Caco-2 (cell line): ENCODE measurements at regions not wholly inside any gene's neighbourhood (a gene's known extent, or its start where the extent isn't known, plus 50 kb on each side); places are given as distances from the start of the nearest gene placed in this dataset.

Source experiments
- BruUV-seq: library from RNA; stranded (reverse); fragments of 400-500 nt; replicated peaks from 2 replicates; lab custom pipeline; 2021; lab: Mats Ljungman, UMichigan
- CTCF ChIA-PET: fragments of 300-600 bp; sonication (Branson Sonifier 250); formaldehyde crosslinking; loops from one replicate; lab custom pipeline; 2022; ENCODE audit warnings: antibody characterized with exemption; lab: Charles Lee
- POLR2A ChIA-PET: fragments of 300-600 bp; sonication (Branson Sonifier 250); formaldehyde crosslinking; loops from one replicate; lab custom pipeline; 2022; ENCODE audit warnings: antibody characterized with exemption; lab: Charles Lee
- DNase-seq, 2 experiments: peaks; one replicate each; pipeline versions ENCODE4 v3.0.0 to v3.0.0-alpha.2; 2020 to 2022
- H3K27me3 ChIP-seq: replicated peaks from 2 replicates; pipeline ENCODE4 v1.6.0; 2011; ENCODE audit warnings: low read length; ENCODE audit not compliant: control insufficient read depth, insufficient read depth
- H3K36me3 ChIP-seq: 2 replicates; pipeline ENCODE4 v1.5.1; 2011; ENCODE audit warnings: low read length; ENCODE audit not compliant: control insufficient read depth, insufficient read depth
- H3K4me1 ChIP-seq: fragments of 250-450 bp; sonication (Bioruptor Pico); 2 replicates; pipeline ENCODE4 v1.5.1; 2020; ENCODE audit warnings: mild to moderate bottlenecking
- H3K4me3 ChIP-seq: 2 replicates; pipeline ENCODE4 v1.5.1; 2011; ENCODE audit warnings: low read depth, mild to moderate bottlenecking, control low read depth, low read length
- H3K9me3 ChIP-seq: fragments of 250-450 bp; sonication (Bioruptor Pico); 2 replicates; pipeline ENCODE4 v1.5.1; 2020; ENCODE audit warnings: mild to moderate bottlenecking, moderate library complexity
- H3K27ac Mint-ChIP-seq: one replicate; pipeline ENCODE4 v1.8.0; 2022; ENCODE audit warnings: mixed read lengths; ENCODE audit not compliant: unreplicated experiment
- H3K27me3 Mint-ChIP-seq: one replicate; pipeline ENCODE4 v1.8.0; 2022; ENCODE audit warnings: mixed read lengths; ENCODE audit not compliant: insufficient read depth, unreplicated experiment
- H3K36me3 Mint-ChIP-seq: one replicate; pipeline ENCODE4 v1.8.0; 2022; ENCODE audit warnings: mild to moderate bottlenecking, mixed read lengths; ENCODE audit not compliant: insufficient read depth, unreplicated experiment
- H3K4me1 Mint-ChIP-seq: one replicate; pipeline ENCODE4 v1.8.0; 2022; ENCODE audit warnings: low read depth, mixed read lengths; ENCODE audit not compliant: unreplicated experiment
- H3K4me3 Mint-ChIP-seq: one replicate; pipeline ENCODE4 v1.8.0; 2022; ENCODE audit warnings: mild to moderate bottlenecking, moderate library complexity, mixed read lengths; ENCODE audit not compliant: unreplicated experiment
- H3K9me3 Mint-ChIP-seq: one replicate; pipeline ENCODE4 v1.8.0; 2022; ENCODE audit warnings: mixed read lengths; ENCODE audit not compliant: unreplicated experiment
- intact Hi-C: fragments of 100-400 bp; cut with micrococcal nuclease; formaldehyde crosslinking; loops from one replicate; pipeline ENCODE4 v1.10.0; 2022; ENCODE audit not compliant: unreplicated experiment
- TF ChIP-seq, protein P1 (sequence below), 2 experiments: fragments of 200-600 bp in 1 of 2; IDR thresholded peaks; 1 replicate in 1 of 2; 2 replicates in 1 of 2; pipeline versions ENCODE4 v1.5.1 to v1.8.0; 2011 to 2022; ENCODE audit warnings: antibody characterized with exemption in 1 of 2, control low read depth in 1 of 2, inconsistent platforms in 1 of 2, low read depth in 1 of 2, low read length in 1 of 2, mild to moderate bottlenecking in 1 of 2, moderate library complexity in 1 of 2; ENCODE audit not compliant: insufficient read depth in 1 of 2, severe bottlenecking in 1 of 2, unreplicated experiment in 1 of 2

GRCh38 chr13:58611117-58611516 is 979.6 kb downstream of the PCDH17 start:
- Histone ChIP-seq H3K36me3 (no peaks in the 10 kb centered on the region), H3K4me1 (no peaks in the 10 kb centered on the region), H3K27me3 (no peaks in the 10 kb centered on the region), H3K9me3 (no peaks in the 10 kb centered on the region), H3K4me3 (no peak overlapping the region)
- Mint-ChIP-seq H3K27me3 (peaks cover 4% of the 10 kb centered on the region), H3K36me3 (no peaks in the 10 kb centered on the region), H3K9me3 (peaks cover 18% of the 10 kb centered on the region), H3K27ac (no peak overlapping the region), H3K4me3 (no peak overlapping the region), H3K4me1 (no peaks in the 10 kb centered on the region)
- TF ChIP-seq, protein P1, sequence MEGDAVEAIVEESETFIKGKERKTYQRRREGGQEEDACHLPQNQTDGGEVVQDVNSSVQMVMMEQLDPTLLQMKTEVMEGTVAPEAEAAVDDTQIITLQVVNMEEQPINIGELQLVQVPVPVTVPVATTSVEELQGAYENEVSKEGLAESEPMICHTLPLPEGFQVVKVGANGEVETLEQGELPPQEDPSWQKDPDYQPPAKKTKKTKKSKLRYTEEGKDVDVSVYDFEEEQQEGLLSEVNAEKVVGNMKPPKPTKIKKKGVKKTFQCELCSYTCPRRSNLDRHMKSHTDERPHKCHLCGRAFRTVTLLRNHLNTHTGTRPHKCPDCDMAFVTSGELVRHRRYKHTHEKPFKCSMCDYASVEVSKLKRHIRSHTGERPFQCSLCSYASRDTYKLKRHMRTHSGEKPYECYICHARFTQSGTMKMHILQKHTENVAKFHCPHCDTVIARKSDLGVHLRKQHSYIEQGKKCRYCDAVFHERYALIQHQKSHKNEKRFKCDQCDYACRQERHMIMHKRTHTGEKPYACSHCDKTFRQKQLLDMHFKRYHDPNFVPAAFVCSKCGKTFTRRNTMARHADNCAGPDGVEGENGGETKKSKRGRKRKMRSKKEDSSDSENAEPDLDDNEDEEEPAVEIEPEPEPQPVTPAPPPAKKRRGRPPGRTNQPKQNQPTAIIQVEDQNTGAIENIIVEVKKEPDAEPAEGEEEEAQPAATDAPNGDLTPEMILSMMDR (IDR thresholded peaks at IDR 0.05; ENCODE audit: insufficient read depth in 1 of 2, low read depth in 1 of 2, low read length in 1 of 2, severe bottlenecking in 1 of 2, unreplicated experiment in 1 of 2) = no peak
- DNase-seq = no peak
- POLR2A ChIA-PET = no interaction called here
- CTCF ChIA-PET = no interaction called here
- no TSS peak for BruUV-seq
- intact Hi-C loops = no loop called here

DNA sequence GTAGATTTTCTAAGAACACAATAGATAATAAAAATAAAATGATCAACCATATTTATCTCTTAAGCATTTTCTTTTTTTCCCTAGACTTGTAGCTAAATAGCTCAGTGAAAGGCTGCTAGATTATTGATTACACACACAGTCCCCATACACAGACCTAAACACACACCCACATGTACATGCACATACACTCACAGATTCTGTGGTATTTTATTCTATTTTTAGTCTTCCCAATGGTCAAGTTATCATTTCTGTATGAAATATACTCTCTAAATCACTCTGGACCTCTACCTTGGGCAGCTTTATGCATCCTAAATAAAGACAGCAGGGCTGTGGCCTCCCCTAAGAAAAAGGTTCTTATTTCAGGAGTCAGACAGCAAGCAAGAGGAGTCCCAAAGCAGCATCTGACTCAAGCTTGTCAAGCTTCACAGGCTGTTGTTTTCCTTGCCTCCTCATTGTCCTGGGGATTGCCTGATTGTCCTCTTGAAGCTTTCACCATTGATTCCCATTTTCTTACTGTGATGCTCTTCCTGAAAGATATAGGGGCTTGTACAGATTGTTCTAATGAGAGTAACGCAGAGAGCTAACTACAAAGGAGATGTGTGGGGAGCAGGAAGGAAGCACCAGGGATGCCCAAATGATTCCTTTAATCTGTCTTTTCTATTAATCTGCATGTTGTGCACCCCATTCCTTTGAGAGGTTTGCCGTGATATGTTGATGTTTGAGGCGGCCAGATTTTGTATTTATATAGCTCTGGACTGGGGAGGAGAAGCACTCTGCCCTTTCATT is 986.5 kb downstream of the PCDH17 start:
- CTCF ChIA-PET = interaction anchor here (0.5 kb wide), 1 partner anchor 930 kb away, joined by 4 read pairs; no protein-coding TSS in a partner anchor
- H3K36me3 Mint-ChIP-seq = no peaks in the 10 kb centered on the region
- intact Hi-C loops = no loop called here

GRCh38 chr13:58619396-58620113 is 988.0 kb downstream of the PCDH17 start:
- Histone ChIP-seq H3K36me3 (no peaks in the 10 kb centered on the region), H3K4me3 (no peak overlapping the region), H3K4me1 (no peaks in the 10 kb centered on the region), H3K27me3 (no peaks in the 10 kb centered on the region), H3K9me3 (no peaks in the 10 kb centered on the region)
- intact Hi-C loops = no loop called here
- no peak overlapping the region for H3K4me3 Mint-ChIP-seq
- H3K4me1 Mint-ChIP-seq = peaks cover 9% of the 10 kb centered on the region
- no peak for DNase-seq
- H3K9me3 Mint-ChIP-seq = no peaks in the 10 kb centered on the region
- H3K36me3 Mint-ChIP-seq = no peaks in the 10 kb centered on the region
- TF ChIP-seq, protein P1 (IDR thresholded peaks at IDR 0.05; ENCODE audit: insufficient read depth in 1 of 2, low read depth in 1 of 2, low read length in 1 of 2, severe bottlenecking in 1 of 2, unreplicated experiment in 1 of 2) = no peak
- H3K27ac Mint-ChIP-seq = no peak overlapping the region
- ChIA-PET CTCF (no interaction called here), POLR2A (no interaction called here)
- no peaks in the 10 kb centered on the region for H3K27me3 Mint-ChIP-seq
- no TSS peak for BruUV-seq

More for the DNA sequence above, 986.5 kb downstream of the PCDH17 start:
- Histone ChIP-seq H3K9me3 (no peaks in the 10 kb centered on the region), H3K36me3 (no peaks in the 10 kb centered on the region), H3K27me3 (no peaks in the 10 kb centered on the region), H3K4me3 (no peak overlapping the region), H3K4me1 (no peaks in the 10 kb centered on the region)
- Mint-ChIP-seq H3K9me3 (peaks cover under 1% of the 10 kb centered on the region), H3K27me3 (peaks cover 4% of the 10 kb centered on the region), H3K27ac (no peak overlapping the region), H3K4me1 (peaks cover 9% of the 10 kb centered on the region), H3K4me3 (no peak overlapping the region)
- no peak for DNase-seq
- no TSS peak for BruUV-seq
- POLR2A ChIA-PET = no interaction called here
- TF ChIP-seq, protein P1 (IDR thresholded peaks at IDR 0.05; ENCODE audit: insufficient read depth in 1 of 2, low read depth in 1 of 2, low read length in 1 of 2, severe bottlenecking in 1 of 2, unreplicated experiment in 1 of 2) = no peak
